ENCODE measurements at regions not wholly inside any gene's neighbourhood (a gene's known extent, or its start where the extent isn't known, plus 50 kb on each side); places are given as distances from the start of the nearest gene placed in this dataset.
"Not testable (repeated sequence)": the region's sequence is repeated elsewhere in the genome, so short reads cannot be mapped to it uniquely, and the experiment has no call there.

GRCh38 chr14:48703728-48704467 is 882.3 kb downstream of the RPS29 start:
- no peaks in the 10 kb centered on the region for H3K27me3 ChIP-seq (ENCODE audit: control insufficient read depth in 2 of 2, insufficient read depth in 2 of 2, low read length in 2 of 2)
- no peak for DNase-seq
- no peak for TF ChIP-seq CTCF (IDR thresholded peaks at IDR 0.05)
- H4K20me1 ChIP-seq (ENCODE audit: insufficient read depth, low read length) = no peaks in the 10 kb centered on the region
- H3K27ac Mint-ChIP-seq = no peak overlapping the region
- H3K4me1 ChIP-seq (ENCODE audit: control insufficient read depth in 1 of 2, insufficient read depth in 2 of 2, low read length in 2 of 2) = no peaks in the 10 kb centered on the region
- no peak overlapping the region for H3K4me3 ChIP-seq (replicated peaks in 1 of 3; ENCODE audit: low read depth in 2 of 3, low read length in 3 of 3)
- no peaks in the 10 kb centered on the region for H3K79me2 ChIP-seq (ENCODE audit: insufficient read depth, low read length)
- no peaks in the 10 kb centered on the region for H3K4me1 Mint-ChIP-seq
- H3K9me3 Mint-ChIP-seq = peaks cover 0 to 9% (median 5%) of the 10 kb centered on the region in 7 donors
- no peak overlapping the region for H3K4me2 ChIP-seq (replicated peaks; ENCODE audit: extremely low read depth, low read length, poor library complexity, severe bottlenecking)
- no peak overlapping the region for H2AFZ ChIP-seq (ENCODE audit: insufficient read depth, low read depth, low read length, poor library complexity, severe bottlenecking)
- H3K27me3 Mint-ChIP-seq (ENCODE audit: low read depth in 3 of 3) = no peaks in the 10 kb centered on the region
- no CpG with 5 or more reads among the region's 2 CpGs for WGBS (ENCODE audit: insufficient coverage)
- H3K9me3 ChIP-seq (replicated peaks in 1 of 2; ENCODE audit: control insufficient read depth in 1 of 2, insufficient read depth in 1 of 2, low read length in 2 of 2) = no peaks in the 10 kb centered on the region
- no peak overlapping the region for H3K9ac ChIP-seq (ENCODE audit: insufficient read depth, low read length, poor library complexity, severe bottlenecking)
- H3K27ac ChIP-seq (ENCODE audit: low read depth in 1 of 2, low read length in 2 of 2) = no peak overlapping the region
- intact Hi-C loops (cut with micrococcal nuclease) = no loop called here
- no peaks in the 10 kb centered on the region for H3K36me3 ChIP-seq (replicated peaks in 1 of 2; ENCODE audit: control insufficient read depth in 1 of 2, insufficient read depth in 2 of 2, low read length in 2 of 2)
- H3K36me3 Mint-ChIP-seq = no peaks in the 10 kb centered on the region
- no peak overlapping the region for H3K4me3 Mint-ChIP-seq

GRCh38 chr14:48697362-48697761 is 888.8 kb downstream of the RPS29 start:
- H3K36me3 Mint-ChIP-seq; intact Hi-C loops (cut with micrococcal nuclease); H3K4me3 Mint-ChIP-seq; H4K20me1 ChIP-seq (ENCODE audit: insufficient read depth, low read length); H3K9ac ChIP-seq (ENCODE audit: insufficient read depth, low read length, poor library complexity, severe bottlenecking); H3K27ac ChIP-seq (ENCODE audit: low read depth in 1 of 2, low read length in 2 of 2); H3K36me3 ChIP-seq (replicated peaks in 1 of 2; ENCODE audit: control insufficient read depth in 1 of 2, insufficient read depth in 2 of 2, low read length in 2 of 2); H3K4me1 Mint-ChIP-seq; H2AFZ ChIP-seq (ENCODE audit: insufficient read depth, low read depth, low read length, poor library complexity, severe bottlenecking); H3K4me2 ChIP-seq (replicated peaks; ENCODE audit: extremely low read depth, low read length, poor library complexity, severe bottlenecking); H3K79me2 ChIP-seq (ENCODE audit: insufficient read depth, low read length); H3K27me3 ChIP-seq (ENCODE audit: control insufficient read depth in 2 of 2, insufficient read depth in 2 of 2, low read length in 2 of 2); H3K27ac Mint-ChIP-seq; DNase-seq; H3K27me3 Mint-ChIP-seq (ENCODE audit: low read depth in 3 of 3); H3K4me1 ChIP-seq (ENCODE audit: control insufficient read depth in 1 of 2, insufficient read depth in 2 of 2, low read length in 2 of 2); H3K4me3 ChIP-seq (replicated peaks in 1 of 3; ENCODE audit: low read depth in 2 of 3, low read length in 3 of 3): not testable (repeated sequence)
- peaks cover 0 to 15% (median 5%) of the 10 kb centered on the region in 7 donors for H3K9me3 Mint-ChIP-seq
- 95% methylated on average over 5 of the region's 6 CpGs for WGBS (ENCODE audit: insufficient coverage)
- peaks cover 0 to 10% of the 10 kb centered on the region in 2 donors for H3K9me3 ChIP-seq (replicated peaks in 1 of 2; ENCODE audit: control insufficient read depth in 1 of 2, insufficient read depth in 1 of 2, low read length in 2 of 2)
